ENCODE measurements at regions not wholly inside any gene's neighbourhood (a gene's known extent, or its start where the extent isn't known, plus 50 kb on each side); places are given as distances from the start of the nearest gene placed in this dataset.

DNA sequence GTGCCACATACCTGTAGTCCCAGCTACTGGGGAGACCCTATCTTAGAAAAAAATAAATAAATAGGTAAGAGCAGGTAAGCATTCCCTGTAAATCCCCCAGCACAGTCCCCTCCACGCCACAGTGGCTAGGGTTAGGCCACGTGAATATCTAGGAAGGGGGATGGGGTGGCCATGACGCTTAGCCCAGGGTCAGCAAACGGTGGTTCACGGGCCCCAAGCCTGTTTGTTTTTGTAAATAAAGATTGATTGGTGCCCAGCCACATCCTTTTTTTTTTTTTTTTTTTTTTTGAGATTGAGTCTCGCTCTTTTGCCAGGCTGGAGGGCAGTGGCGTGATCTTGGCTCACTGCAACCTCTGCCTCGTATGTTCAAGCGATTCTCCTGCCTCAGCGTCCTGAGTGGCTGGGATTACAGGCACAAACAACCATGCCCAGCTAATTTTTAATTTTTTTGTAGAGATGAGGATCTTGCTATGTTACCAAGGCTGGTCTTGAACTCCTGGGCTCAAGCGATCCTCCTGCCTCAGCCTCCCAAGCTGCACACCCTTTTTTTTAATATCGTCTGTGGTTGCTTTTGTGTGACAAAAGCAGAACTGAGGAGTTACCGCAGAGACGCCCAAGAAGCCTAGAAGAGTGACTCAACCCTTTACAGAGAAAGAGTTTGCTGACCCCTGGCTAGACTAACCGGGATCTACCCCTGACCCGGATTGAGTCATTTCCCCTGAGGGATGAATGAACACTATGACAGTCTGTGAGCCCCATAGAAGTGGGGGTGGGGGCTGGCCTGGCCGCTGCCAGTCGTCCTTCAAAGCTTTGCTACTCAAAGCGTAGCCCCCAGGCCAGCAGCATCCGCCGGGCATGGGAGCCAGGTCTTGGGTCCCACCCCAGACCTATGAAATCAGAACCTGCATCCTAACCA, 113.7 kb upstream of the NCOR2 start:
- peaks cover 0 to 100% (median 56%) of the 10 kb centered on the region in 3 donors for H3K4me1 ChIP-seq
- TF ChIP-seq POLR2AphosphoS5 (IDR thresholded peaks at IDR 0.05): peak; percentile 82
- no peak for TF ChIP-seq POLR2A (IDR thresholded peaks at IDR 0.05)
- no peak for TF ChIP-seq EP300 (IDR thresholded peaks at IDR 0.05)
- TF ChIP-seq, protein P1, sequence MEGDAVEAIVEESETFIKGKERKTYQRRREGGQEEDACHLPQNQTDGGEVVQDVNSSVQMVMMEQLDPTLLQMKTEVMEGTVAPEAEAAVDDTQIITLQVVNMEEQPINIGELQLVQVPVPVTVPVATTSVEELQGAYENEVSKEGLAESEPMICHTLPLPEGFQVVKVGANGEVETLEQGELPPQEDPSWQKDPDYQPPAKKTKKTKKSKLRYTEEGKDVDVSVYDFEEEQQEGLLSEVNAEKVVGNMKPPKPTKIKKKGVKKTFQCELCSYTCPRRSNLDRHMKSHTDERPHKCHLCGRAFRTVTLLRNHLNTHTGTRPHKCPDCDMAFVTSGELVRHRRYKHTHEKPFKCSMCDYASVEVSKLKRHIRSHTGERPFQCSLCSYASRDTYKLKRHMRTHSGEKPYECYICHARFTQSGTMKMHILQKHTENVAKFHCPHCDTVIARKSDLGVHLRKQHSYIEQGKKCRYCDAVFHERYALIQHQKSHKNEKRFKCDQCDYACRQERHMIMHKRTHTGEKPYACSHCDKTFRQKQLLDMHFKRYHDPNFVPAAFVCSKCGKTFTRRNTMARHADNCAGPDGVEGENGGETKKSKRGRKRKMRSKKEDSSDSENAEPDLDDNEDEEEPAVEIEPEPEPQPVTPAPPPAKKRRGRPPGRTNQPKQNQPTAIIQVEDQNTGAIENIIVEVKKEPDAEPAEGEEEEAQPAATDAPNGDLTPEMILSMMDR (IDR thresholded peaks at IDR 0.05): peak in 3 of 4 experiments; percentile 31 to 42 (median 37)
- WGBS, 2 donors (ENCODE audit: low coverage in 1 of 2): 65 to 77% methylated on average over 4 to 13 of the region's 21 CpGs

DNA sequence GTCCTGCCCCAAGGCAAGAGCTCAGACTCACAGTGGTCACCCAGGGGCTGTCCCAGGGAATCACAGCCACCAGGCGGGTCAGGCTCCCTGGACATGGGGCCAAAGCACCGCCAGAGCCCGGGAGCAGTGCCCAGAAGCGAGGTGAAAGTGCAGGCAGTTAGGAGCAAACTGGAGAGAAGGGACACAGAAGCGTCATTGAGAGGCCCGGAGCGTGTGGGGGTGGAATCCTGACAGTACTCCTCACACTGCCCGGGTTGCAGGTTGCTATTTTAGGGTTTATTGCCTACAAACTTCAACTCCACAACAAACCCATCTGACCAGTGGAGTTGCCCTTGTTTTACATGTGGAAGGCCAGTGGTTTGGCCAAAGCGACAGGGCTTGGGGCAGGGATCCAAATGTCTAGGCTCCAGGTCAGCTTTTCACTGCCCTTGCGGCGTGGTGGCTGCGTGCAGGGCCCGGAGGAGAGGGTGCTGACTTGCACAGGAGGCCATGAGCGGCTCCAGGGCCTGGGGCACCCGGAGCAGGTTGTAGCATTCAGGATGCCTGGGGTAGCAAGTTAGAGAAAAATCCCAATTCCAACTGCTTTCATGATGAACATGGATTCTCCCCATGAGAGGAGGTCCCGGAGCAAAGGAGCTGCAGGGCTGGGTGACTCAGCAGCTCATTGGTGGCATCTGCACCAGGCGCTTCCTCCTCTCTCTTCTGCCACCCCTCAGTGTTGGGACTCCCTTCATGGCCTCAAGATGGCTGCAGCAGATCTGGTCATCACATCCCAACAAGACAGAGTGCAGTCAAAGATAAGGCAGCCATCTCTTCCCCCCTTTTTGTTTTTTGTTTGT, 112.3 kb upstream of the NCOR2 start:
- WGBS, 2 donors (ENCODE audit: low coverage in 1 of 2): 62 to 90% methylated on average over 2 to 5 of the region's 17 CpGs
- Histone ChIP-seq H3K27ac (peak overlapping the region in 3 of 4 donors; percentile 59 to 91 (median 65)), H3K4me1 (peaks cover 0 to 98% (median 45%) of the 10 kb centered on the region in 3 donors), H3K36me3 (no peaks in the 10 kb centered on the region), H3K4me3 (no peak overlapping the region), H3K27me3 (no peaks in the 10 kb centered on the region), H3K9me3 (no peaks in the 10 kb centered on the region)
- TF ChIP-seq POLR2AphosphoS5 (IDR thresholded peaks at IDR 0.05) (peak; percentile 51), EP300 (IDR thresholded peaks at IDR 0.05) (no peak), POLR2A (IDR thresholded peaks at IDR 0.05) (no peak)
- TF ChIP-seq, protein P1 (IDR thresholded peaks at IDR 0.05): no peak
- ATAC-seq: peak; percentile 12

More for the DNA sequence above, 113.7 kb upstream of the NCOR2 start:
- H3K27me3 ChIP-seq: no peaks in the 10 kb centered on the region
- peak overlapping the region; percentile 16 to 92 (median 84) for H3K27ac ChIP-seq
- ATAC-seq: peak; percentile 23
- H3K36me3 ChIP-seq: no peaks in the 10 kb centered on the region
- no peaks in the 10 kb centered on the region for H3K9me3 ChIP-seq
- H3K4me3 ChIP-seq: no peak overlapping the region

DNA sequence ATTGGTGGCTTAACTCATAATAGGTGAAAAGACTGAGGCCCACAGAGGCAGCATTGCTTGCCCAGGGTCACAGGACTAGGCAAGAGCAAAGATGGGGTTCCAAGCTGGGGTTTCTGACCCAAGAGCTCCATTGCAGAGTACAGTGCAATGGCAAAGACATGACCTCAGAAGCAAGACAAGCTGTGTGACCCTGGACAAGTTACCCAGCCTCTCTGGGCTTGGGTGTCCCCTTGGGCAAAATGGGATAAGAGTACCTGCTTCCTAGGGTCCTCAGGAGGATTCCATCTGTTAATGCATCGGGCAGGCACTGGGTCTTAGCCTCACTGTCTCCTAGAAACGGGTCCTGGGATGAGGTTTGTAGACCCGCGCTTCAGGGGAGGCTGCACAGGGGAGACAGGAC, 111.6 kb upstream of the NCOR2 start:
- Histone ChIP-seq H3K4me3 (no peak overlapping the region), H3K36me3 (no peaks in the 10 kb centered on the region), H3K27me3 (no peaks in the 10 kb centered on the region), H3K27ac (peak overlapping the region in 3 of 4 donors; percentile 59 to 91 (median 65)), H3K4me1 (peaks cover 0 to 98% (median 38%) of the 10 kb centered on the region in 3 donors), H3K9me3 (no peaks in the 10 kb centered on the region)
- ATAC-seq: no peak
- no CpG with 5 or more reads among the region's 4 CpGs for WGBS, 2 donors (ENCODE audit: low coverage in 1 of 2)
- TF ChIP-seq POLR2A (IDR thresholded peaks at IDR 0.05) (no peak), EP300 (IDR thresholded peaks at IDR 0.05) (no peak), POLR2AphosphoS5 (IDR thresholded peaks at IDR 0.05) (no peak)
- TF ChIP-seq, protein P1 (IDR thresholded peaks at IDR 0.05): no peak

DNA sequence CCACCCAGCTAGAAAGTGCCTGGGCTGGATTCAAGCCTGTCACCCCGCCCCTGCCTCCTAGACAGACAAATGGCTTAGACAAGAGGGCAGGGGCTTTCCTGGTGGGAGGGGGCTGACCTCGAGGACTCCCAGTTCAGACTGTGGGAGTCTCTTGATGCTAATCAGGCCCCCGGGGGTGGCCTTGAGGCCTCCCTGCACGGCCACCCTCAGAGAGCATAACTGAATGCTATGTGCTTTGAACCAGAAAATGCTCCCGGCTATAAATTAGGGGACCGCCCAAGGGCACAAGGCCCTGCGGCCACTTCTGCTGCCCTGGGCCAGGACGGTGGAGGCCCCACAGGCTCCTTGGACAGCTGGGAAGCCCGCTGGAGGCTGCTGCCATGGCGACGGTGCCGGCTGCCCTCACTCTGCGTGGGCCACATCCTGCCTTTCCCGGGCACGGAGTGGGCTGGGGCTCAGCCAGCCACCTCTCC, 111.0 kb upstream of the NCOR2 start:
- TF ChIP-seq POLR2AphosphoS5 (IDR thresholded peaks at IDR 0.05) (no peak), POLR2A (IDR thresholded peaks at IDR 0.05) (no peak), EP300 (IDR thresholded peaks at IDR 0.05) (no peak)
- TF ChIP-seq, protein P1 (IDR thresholded peaks at IDR 0.05): no peak
- Histone ChIP-seq H3K27ac (no peak overlapping the region), H3K4me3 (no peak overlapping the region), H3K27me3 (no peaks in the 10 kb centered on the region), H3K4me1 (peaks cover 0 to 96% (median 33%) of the 10 kb centered on the region in 3 donors), H3K36me3 (no peaks in the 10 kb centered on the region), H3K9me3 (no peaks in the 10 kb centered on the region)
- no CpG with 5 or more reads among the region's 15 CpGs for WGBS, 2 donors (ENCODE audit: low coverage in 1 of 2)
- ATAC-seq: no peak

All from gastroesophageal sphincter (tissue), 4 donors.